ENCODE measurements at regions not wholly inside any gene's neighbourhood (a gene's known extent, or its start where the extent isn't known, plus 50 kb on each side); places are given as distances from the start of the nearest gene placed in this dataset.

DNA sequence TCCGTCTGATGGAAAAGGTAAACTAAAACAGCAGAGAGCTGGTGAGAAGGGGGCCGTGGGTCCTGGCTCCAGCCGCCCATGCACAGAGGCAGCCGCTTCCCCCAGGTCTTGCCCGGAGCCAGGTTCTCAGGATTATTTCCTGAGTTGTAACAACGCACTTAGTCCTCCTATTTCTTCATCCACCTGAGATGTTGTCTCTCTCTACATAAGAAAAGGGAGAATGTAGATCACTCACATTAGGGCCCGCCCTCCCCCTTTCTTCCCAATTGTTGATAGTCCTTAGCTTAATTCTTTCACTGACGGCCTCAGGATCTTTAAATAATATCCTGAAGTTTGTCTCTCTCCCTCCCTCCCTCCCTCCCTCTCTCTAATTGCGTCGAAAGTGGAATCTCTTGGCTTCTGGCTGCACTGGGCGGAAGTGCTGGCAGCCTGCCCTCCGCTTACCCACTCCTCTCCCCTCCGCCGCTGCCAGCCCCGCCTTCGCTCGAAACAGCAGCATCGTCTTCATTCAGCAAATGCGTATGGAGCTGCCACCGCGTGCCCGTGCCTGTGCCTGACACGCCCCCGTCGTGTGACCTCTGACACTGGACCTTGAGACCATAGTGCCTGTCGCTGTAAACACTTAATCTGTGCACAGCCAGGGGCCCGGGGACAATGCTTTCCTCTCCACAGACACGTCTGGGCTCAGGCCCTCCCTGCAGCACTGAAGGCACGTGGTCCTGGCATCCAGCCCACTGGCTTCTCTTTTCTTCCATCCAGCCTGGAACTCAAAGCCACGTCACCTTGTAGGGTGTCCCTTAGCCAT lies 174.5 kb upstream of the PPP2R2D start:
- no peak for FAIRE-seq

GRCh38 chr10:131726967-131727366 lies 173.8 kb upstream of the PPP2R2D start:
- DNase-seq (ENCODE audit: insufficient read length, low spot score) = no peak
- FAIRE-seq = no peak

More for the DNA sequence above, 174.5 kb upstream of the PPP2R2D start:
- DNase-seq (ENCODE audit: insufficient read length, low spot score) = no peak

- no peak for FAIRE-seq
- DNase-seq (ENCODE audit: insufficient read length, low spot score) = no peak
Observed at GRCh38 chr10:131727560-131727959, 173.2 kb upstream of the PPP2R2D start.

DNA sequence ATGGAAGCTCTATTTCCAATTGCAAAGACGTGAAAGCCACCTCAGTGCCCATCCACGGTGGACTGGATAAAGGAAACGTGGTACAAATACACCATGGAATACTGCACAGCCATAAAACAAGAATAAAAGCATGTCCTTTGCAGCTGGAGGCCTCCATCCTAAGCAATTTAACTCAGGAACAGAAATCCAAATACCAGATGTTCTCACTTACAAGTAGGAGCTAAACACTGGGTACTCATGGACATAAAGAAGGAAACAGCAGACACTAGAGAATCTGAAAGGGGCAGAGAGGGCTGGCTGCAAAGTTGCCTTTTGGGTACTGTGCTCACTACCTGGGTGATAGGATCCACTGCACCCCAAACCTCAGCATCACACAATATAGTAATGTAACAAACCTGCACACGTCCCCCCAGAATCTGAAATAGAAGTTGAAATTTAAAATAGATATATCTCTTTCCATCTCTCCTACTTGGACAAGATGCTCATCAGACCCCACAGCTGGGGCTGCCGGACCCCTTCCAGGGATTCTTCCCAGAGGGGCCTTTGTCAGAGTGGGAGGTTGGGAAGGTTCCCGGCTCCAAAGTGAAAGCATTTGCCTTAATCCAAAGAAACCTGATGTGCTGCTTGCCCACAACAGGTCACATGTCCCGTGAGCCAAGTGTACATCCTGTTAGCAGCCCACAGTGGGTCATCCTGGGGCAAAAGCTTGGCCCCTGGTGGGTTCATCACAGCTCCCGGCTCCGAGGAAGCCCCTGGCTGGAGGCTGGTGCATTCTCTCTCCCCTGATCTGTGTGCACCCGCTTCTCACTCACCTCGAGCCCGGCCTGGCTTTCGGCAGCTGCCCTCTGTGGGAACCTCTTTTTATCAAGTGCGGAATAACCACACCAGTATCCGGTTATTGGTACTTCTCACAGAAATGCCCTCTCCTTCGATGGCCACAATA lies 172.3 kb upstream of the PPP2R2D start:
- FAIRE-seq (no peak), DNase-seq (ENCODE audit: insufficient read length, low spot score) (no peak)

DNA sequence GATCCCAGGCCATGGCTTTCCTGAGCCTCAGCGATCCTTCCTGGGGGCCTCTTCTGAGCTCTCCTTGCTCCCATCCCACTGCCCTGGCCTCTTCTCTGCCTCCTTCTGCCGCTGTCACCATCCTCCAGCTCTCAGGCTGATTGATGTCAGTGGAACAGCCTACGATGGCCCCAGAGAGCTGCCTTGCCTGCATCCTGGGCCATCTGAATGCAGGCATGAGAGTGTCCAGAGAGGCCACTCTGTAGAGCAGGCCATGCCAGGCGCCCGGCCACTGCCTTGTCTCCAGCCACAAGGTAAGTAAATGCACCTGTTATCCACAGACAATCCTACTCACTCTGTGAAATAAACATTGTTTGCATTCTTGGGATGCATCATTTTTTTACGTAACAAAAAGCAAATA lies 171.4 kb upstream of the PPP2R2D start:
- FAIRE-seq (no peak), DNase-seq (ENCODE audit: insufficient read length, low spot score) (no peak)

- no peak for FAIRE-seq
- DNase-seq (ENCODE audit: insufficient read length, low spot score) = no peak
Observed at GRCh38 chr10:131729938-131730660, 170.7 kb upstream of the PPP2R2D start.

- no peak for DNase-seq (ENCODE audit: insufficient read length, low spot score)
- no peak for FAIRE-seq
Observed at GRCh38 chr10:131730771-131731497, 169.9 kb upstream of the PPP2R2D start.

GRCh38 chr10:131731780-131732630 lies 168.8 kb upstream of the PPP2R2D start:
- FAIRE-seq = no peak

DNA sequence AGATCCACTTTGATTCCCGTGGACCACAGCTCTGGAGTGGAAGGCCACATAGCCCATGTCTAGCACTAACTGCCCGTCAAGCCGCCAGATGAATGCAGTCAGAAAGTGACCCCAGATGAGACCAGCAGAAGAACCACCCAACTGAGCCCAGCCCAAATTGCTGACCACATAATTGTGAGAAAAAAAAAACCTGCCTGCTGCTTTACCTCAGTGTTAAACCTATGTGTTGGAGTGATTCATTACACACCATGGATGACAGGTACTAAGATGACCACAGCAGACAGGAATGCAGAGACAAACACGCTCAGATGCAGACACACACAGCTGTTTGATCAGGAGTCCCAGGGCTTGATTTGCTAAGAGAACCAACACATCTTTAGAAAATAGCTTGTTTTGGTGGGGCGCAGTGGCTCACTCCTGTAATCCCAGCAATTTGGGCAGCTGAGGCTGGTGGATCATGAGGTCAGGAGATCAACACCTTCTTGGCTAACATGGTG lies 168.1 kb upstream of the PPP2R2D start:
- FAIRE-seq (no peak), DNase-seq (ENCODE audit: insufficient read length, low spot score) (no peak)

More at GRCh38 chr10:131731780-131732630, 168.8 kb upstream of the PPP2R2D start:
- DNase-seq (ENCODE audit: insufficient read length, low spot score) = no peak

DNA sequence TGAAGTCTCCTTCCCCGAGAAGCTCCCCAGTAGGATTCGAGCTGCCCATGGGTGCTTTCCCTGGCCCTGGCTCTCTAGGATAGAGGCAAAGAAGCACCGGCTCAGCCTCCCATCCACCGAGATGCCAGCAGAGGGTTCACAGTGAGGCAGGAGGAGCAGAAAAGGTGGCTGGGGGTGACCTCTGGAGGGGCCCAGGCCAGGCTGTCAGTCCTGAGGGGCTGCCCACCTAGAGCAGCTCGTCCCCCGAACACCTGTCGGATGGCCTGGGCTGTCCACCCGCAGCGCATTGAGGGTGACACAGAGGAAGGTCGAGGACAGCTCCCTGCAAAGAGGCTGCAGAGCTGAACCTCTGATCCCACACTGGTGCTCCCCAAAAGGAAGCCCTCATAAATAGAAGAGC lies 167.2 kb upstream of the PPP2R2D start:
- FAIRE-seq = no peak

GRCh38 chr10:131735577-131735976 lies 165.2 kb upstream of the PPP2R2D start:
- FAIRE-seq = no peak
- no peak for DNase-seq (ENCODE audit: insufficient read length, low spot score)

More for the DNA sequence above, 167.2 kb upstream of the PPP2R2D start:
- no peak for DNase-seq (ENCODE audit: insufficient read length, low spot score)

DNA sequence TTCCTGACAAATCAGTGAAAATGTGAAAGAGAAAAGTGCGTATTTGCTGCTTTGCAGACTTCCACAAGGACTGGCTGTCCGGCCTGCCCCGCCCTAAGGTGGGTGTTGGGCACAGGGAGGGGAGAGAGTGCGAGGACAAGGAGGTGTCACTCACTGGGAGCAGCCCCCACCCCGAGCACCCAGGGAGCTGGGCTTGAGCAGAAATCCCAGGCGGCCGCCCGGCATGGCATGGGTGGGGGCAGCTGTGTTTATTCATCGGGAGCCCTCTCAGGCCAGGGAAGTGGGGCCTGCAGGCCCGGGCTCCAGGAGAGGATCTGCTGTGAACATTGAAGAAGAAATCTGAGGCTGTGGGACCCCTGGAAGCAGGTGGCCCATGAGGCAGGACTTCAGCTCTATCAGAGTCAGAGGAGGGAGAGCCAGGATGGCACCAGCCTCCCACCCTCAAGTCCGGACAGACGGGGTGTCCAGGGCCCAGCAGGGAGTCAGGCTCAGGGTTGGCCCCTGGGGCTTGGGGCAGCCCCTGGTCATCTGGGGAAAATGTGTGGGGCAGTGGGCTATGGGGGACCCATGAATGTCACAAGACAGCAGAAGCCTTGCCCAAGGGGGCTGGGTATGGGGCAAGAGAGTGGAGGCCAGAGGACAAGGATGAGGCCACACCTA lies 164.4 kb upstream of the PPP2R2D start:
- FAIRE-seq (no peak), DNase-seq (ENCODE audit: insufficient read length, low spot score) (no peak)

DNA sequence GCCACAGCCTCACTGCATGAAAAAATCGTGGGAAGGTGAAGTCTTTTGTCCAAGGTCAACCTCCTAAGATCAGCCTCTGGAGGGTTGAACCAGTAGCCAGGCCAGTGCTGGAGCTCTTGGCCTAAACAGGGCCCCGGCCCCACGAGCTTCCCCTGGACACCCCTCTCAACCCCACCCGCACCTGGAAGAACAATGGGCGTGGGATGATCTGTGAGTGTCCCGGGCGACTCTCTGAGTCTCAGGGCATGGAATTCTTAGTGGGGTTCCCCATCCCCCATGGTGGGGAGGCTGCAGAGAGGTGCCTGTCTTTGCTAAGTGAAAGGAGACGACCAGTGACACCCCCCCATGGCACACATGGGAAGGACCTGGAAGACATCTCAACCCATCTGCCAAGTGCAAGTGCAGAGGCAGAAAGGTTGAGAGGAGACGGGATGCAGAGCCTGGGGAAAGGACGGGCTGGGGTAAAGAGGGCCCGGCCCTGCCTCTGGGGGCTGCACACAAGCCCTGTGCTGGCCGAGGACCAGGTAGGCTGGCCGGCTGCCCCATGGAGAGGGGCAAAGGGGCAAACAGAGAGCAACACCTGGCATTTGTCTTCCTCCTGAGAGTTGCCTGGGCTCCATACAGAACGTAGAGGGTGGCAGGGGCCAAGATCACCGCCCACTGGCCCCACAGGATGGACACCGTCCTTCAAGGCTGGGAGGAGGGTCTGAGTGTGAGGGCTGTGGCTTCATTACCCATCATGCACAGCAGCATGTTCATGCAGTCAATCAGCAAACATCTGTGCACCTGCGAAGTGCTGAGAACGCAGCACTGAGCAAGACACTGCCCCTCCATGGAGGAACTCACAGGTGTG lies 163.0 kb upstream of the PPP2R2D start:
- no peak for FAIRE-seq
- no peak for DNase-seq (ENCODE audit: insufficient read length, low spot score)

GRCh38 chr10:131738396-131738735 lies 162.4 kb upstream of the PPP2R2D start:
- FAIRE-seq (no peak), DNase-seq (ENCODE audit: insufficient read length, low spot score) (no peak)

DNA sequence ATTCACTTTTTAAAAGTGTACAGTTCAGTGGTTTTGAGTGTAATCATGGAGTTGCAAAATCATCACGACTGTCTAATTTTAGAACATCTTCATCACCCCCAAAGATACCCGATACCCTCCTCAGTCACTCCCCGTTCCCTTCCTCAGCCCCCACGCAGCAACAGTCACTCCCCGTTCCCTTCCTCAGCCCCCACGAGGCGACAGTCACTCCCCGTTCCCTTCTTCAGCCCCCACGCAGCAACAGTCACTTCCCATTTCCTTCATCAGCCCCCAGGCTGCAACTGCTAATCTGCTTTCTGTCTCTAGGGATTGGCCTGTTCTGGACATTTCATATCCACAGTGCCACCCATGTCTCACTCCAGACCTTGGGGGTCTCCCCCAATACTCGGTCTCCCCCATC lies 161.6 kb upstream of the PPP2R2D start:
- DNase-seq (ENCODE audit: insufficient read length, low spot score) = no peak
- no peak for FAIRE-seq

GRCh38 chr10:131742500-131742951 lies 158.3 kb upstream of the PPP2R2D start:
- DNase-seq (ENCODE audit: insufficient read length, low spot score) = no peak
- FAIRE-seq = no peak

DNA sequence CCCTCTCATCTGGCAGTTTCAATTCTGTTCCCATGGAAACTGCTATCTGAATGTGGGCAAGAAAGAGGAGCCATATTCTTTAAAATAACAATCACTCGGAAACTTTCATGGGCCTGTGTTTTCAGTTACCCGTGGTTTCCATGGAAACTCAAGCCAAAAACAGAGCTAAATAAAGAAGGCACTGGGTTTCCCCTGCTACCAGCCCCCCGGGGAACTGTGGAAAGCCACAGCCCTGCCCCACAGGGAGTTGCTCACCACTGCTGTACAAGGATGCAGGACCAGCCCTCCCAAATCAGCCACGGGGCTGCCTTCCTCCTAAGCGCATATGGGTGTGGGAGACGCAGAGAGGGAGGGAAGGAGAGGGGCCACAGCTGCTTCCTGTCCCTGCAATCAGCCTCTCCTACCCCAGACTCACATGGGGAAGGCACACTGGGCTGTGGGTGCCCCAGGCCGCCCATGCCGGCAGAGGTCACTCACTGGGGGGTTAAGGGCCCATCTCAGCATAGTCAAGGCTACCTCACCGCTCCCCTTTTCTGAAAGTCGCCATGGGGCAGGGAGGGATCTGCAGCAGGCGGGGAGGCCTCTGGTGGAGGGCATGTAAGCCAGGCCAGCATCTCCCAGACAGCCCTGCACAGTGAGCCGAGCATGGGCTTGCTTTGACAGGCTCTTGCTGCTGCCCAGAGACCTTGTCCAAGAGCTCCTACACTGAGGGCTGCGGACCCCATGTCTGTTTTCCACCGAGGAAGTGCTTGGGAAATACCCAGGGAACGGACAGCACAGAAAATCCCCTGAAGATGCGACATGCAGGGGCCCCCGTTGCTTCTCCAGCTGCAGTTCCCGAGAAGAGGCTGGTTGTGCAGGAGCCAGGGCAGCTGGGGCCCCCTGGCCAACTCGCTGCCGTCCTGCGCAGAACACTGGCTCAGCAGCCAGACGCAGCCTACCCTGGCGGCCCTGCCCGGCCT lies 157.3 kb upstream of the PPP2R2D start:
- FAIRE-seq = no peak
- peak; percentile 44 for DNase-seq (ENCODE audit: insufficient read length, low spot score)
